ENCODE measurements at regions not wholly inside any gene's neighbourhood (a gene's known extent, or its start where the extent isn't known, plus 50 kb on each side); places are given as distances from the start of the nearest gene placed in this dataset.

DNA sequence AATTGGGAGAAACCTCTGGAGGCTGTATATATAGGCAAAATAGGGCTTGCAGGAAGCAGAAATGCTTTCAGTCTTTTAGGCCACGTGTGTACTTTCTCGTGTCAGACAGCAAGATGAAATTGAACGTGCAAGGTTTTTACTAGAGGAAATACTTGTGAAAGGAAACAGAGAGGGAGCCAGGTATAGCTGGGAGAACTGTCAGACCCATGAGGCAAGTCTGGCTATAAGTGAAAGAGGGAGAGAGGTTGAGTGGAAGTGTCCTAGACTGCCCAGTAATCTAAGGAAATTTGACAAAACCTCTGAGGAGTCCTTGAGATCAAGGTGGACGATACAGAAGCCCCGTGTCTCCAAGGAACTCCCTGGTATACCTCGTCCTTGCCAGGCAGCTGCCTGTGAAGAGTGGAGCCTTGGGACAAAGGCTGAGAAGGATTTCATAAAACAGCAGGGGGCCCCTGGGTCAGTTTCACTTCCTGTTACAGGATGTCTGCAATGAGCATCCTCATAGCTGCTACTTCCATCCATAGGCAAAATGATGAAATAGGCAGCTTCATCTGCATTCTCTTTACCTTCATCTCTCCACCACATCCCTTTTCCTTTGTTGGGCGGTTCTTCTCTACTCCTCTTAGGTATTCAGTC lies 114.4 kb upstream of the MAP3K7 start:
- TF ChIP-seq, protein P1, sequence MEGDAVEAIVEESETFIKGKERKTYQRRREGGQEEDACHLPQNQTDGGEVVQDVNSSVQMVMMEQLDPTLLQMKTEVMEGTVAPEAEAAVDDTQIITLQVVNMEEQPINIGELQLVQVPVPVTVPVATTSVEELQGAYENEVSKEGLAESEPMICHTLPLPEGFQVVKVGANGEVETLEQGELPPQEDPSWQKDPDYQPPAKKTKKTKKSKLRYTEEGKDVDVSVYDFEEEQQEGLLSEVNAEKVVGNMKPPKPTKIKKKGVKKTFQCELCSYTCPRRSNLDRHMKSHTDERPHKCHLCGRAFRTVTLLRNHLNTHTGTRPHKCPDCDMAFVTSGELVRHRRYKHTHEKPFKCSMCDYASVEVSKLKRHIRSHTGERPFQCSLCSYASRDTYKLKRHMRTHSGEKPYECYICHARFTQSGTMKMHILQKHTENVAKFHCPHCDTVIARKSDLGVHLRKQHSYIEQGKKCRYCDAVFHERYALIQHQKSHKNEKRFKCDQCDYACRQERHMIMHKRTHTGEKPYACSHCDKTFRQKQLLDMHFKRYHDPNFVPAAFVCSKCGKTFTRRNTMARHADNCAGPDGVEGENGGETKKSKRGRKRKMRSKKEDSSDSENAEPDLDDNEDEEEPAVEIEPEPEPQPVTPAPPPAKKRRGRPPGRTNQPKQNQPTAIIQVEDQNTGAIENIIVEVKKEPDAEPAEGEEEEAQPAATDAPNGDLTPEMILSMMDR (IDR thresholded peaks at IDR 0.05): no peak
- intact Hi-C loops (cut with DNase I, micrococcal nuclease): no loop called here
- DNase-seq (no peak), ATAC-seq (no peak)
- no peaks in the 10 kb centered on the region for H3K9me3 ChIP-seq
- H3K4me1 ChIP-seq (ENCODE audit: low read depth): no peaks in the 10 kb centered on the region
- no peak overlapping the region for H3K4me3 ChIP-seq
- no peaks in the 10 kb centered on the region for H3K36me3 ChIP-seq (ENCODE audit: low read depth)

DNA sequence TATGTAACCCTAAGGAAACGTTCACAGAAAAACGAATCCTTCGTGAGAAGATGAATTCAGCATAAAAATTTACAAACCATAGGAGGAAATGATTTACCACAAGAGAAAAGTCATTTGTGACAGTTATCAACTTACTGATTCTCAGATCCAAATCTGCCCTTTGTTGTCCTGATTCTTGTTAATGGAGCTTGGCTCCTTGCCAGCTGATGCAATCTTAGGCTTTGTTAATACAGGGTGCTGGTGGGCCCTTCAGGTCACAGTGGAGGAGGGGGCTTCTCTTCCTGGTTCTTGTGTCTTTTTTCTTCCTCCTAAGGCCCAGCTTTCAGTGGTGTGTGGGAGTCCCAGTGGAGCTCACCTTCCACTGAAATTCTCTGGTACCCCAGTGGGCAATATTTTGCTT lies 108.4 kb upstream of the MAP3K7 start:
- Histone ChIP-seq H3K4me1 (ENCODE audit: low read depth) (no peaks in the 10 kb centered on the region), H3K9me3 (no peaks in the 10 kb centered on the region), H3K4me3 (no peak overlapping the region), H3K36me3 (ENCODE audit: low read depth) (no peaks in the 10 kb centered on the region)
- DNase-seq: no peak
- TF ChIP-seq, protein P1 (IDR thresholded peaks at IDR 0.05): no peak
- intact Hi-C loops (cut with DNase I, micrococcal nuclease): no loop called here
- ATAC-seq: no peak

DNA sequence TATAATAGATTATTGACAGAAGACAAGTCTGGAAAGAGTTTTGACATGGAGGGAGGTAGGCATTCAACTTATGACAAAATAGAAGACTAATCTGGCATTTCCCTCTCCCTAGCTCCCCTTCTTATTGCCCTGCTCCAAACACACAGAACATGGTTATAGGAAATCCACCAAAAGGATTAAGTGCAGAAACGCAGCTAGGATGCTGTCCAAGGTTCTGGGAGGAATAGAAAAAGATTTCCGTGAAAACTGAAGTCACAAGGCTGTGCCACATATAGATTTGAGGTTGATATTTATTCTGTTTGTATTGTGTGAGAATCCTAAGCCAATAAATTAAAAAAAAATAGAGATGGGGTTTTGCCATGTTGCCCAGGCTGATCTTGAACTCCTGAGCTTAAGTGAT lies 107.9 kb upstream of the MAP3K7 start:
- ATAC-seq (no peak), DNase-seq (no peak)
- Histone ChIP-seq H3K9me3 (no peaks in the 10 kb centered on the region), H3K4me1 (ENCODE audit: low read depth) (no peaks in the 10 kb centered on the region), H3K36me3 (ENCODE audit: low read depth) (no peaks in the 10 kb centered on the region), H3K4me3 (no peak overlapping the region)
- TF ChIP-seq, protein P1 (IDR thresholded peaks at IDR 0.05): no peak
- intact Hi-C loops (cut with DNase I, micrococcal nuclease): no loop called here

GRCh38 chr6:90691823-90692222 lies 105.0 kb upstream of the MAP3K7 start:
- DNase-seq: no peak
- TF ChIP-seq, protein P1 (IDR thresholded peaks at IDR 0.05): no peak
- H3K4me1 ChIP-seq (ENCODE audit: low read depth): no peaks in the 10 kb centered on the region
- no peak for ATAC-seq
- H3K4me3 ChIP-seq: no peak overlapping the region
- no peaks in the 10 kb centered on the region for H3K9me3 ChIP-seq
- intact Hi-C loops (cut with DNase I, micrococcal nuclease): no loop called here
- no peaks in the 10 kb centered on the region for H3K36me3 ChIP-seq (ENCODE audit: low read depth)

DNA sequence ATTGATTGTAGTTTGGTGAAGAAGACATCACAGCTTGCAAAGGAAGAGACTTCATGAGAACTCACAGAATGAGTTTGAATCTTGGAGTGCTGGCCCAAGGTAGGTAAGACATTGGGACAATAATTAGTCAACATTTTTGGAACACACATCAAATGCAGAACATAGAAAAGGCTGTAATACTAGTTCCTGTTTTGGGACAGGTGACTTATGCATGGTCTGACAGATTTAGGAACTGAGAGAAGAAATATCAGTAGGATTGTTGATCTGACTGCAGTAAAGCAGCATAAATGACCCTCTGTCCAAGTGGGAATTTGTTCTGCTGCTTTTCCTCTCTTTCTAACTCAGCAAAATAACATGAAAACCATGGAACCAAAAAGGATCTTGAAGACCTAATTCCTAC lies 102.3 kb upstream of the MAP3K7 start:
- no peaks in the 10 kb centered on the region for H3K9me3 ChIP-seq
- DNase-seq (no peak), ATAC-seq (no peak)
- no peaks in the 10 kb centered on the region for H3K4me1 ChIP-seq (ENCODE audit: low read depth)
- intact Hi-C loops (cut with DNase I, micrococcal nuclease): no loop called here
- H3K36me3 ChIP-seq (ENCODE audit: low read depth): no peaks in the 10 kb centered on the region
- TF ChIP-seq, protein P1 (IDR thresholded peaks at IDR 0.05): no peak
- no peak overlapping the region for H3K4me3 ChIP-seq
